HEK293 (cell line): ENCODE measurements at regions not wholly inside any gene's neighbourhood (a gene's known extent, or its start where the extent isn't known, plus 50 kb on each side); places are given as distances from the start of the nearest gene placed in this dataset.
A peak's percentile ranks its signal among the peaks of the same experiment; 100 is the strongest.

Experiments
- CTCF ChIA-PET: fragments of 350-600 bp; formaldehyde crosslinking; extraction: SDS; loops from one replicate; lab custom pipeline; 2021; ENCODE audit warnings: antibody characterized with exemption; lab: Yijun Ruan, JAX
- POLR2A ChIA-PET: fragments of 300-600 bp; formaldehyde crosslinking; extraction: SDS; loops from one replicate; lab custom pipeline; 2020; ENCODE audit warnings: antibody characterized with exemption, inconsistent platforms; lab: Yijun Ruan, JAX
- H3K27ac ChIP-seq: fragments of 200-500 bp; sonication (Bioruptor generic); 2 replicates; pipeline ENCODE4 v1.5.1; 2014; ENCODE audit warnings: low read depth, low read length, control low read depth, inconsistent platforms; ENCODE audit errors: extremely low read depth
- H3K36me3 ChIP-seq, 2 experiments: fragments of 200-500 bp in 1 of 2; sonication (Bioruptor generic) in 1 of 2; 1 replicate in 1 of 2; 2 replicates in 1 of 2; pipeline ENCODE4 v1.5.1; 2014 to 2017; ENCODE audit warnings: inconsistent platforms in 2 of 2, low read length in 2 of 2; ENCODE audit not compliant: control insufficient read depth in 2 of 2, insufficient read depth in 1 of 2
- H3K4me1 ChIP-seq: fragments of 200-500 bp; sonication (Bioruptor generic); 2 replicates; pipeline ENCODE4 v1.5.1; 2014; ENCODE audit warnings: mild to moderate bottlenecking, low read length, inconsistent platforms; ENCODE audit not compliant: control insufficient read depth, insufficient read depth
- H3K4me3 ChIP-seq: 2 replicates; pipeline ENCODE4 v1.5.1; 2011; ENCODE audit warnings: low read depth, mild to moderate bottlenecking, control low read depth, low read length, moderate library complexity
- H3K9me3 ChIP-seq: fragments of 200-500 bp; sonication (Bioruptor generic); 2 replicates; pipeline ENCODE4 v1.5.1; 2014; ENCODE audit warnings: low read depth, low read length, inconsistent platforms; ENCODE audit not compliant: control insufficient read depth, insufficient read depth
- BCL11B ChIP-seq: fragments of 450-650 bp; formaldehyde crosslinking; IDR thresholded peaks from 2 replicates; pipeline ENCODE4 v1.5.1; 2016; ENCODE audit warnings: low read depth, missing biosample characterization, missing genetic modification characterization
- KLF17 ChIP-seq: fragments of 450-650 bp; formaldehyde crosslinking; IDR thresholded peaks from 2 replicates; pipeline ENCODE4 v1.5.1; 2016; ENCODE audit warnings: missing biosample characterization, missing genetic modification characterization
- KLF7 ChIP-seq: fragments of 450-650 bp; formaldehyde crosslinking; IDR thresholded peaks from 2 replicates; pipeline ENCODE4 v1.5.1; 2016; ENCODE audit warnings: missing biosample characterization, missing genetic modification characterization, borderline replicate concordance
- SETDB1 ChIP-seq: IDR thresholded peaks from one replicate; pipeline ENCODE4 v1.6.1; 2017; ENCODE audit warnings: mild to moderate bottlenecking, low read length, moderate library complexity, mixed read lengths; ENCODE audit not compliant: insufficient read length
- SP7 ChIP-seq: fragments of 450-650 bp; formaldehyde crosslinking; IDR thresholded peaks from 2 replicates; pipeline ENCODE4 v1.5.1; 2016; ENCODE audit warnings: missing biosample characterization, missing genetic modification characterization
- TRIM28 ChIP-seq: IDR thresholded peaks from 2 replicates; pipeline ENCODE4 v1.6.1; 2011; ENCODE audit warnings: low read length, control low read depth, borderline replicate concordance
- ZNF488 ChIP-seq: fragments of 450-650 bp; formaldehyde crosslinking; IDR thresholded peaks from 2 replicates; pipeline ENCODE4 v1.5.1; 2016; ENCODE audit warnings: missing biosample characterization, missing genetic modification characterization
- ZNF510 ChIP-seq: fragments of 450-650 bp; formaldehyde crosslinking; IDR thresholded peaks from 2 replicates; pipeline ENCODE4 v1.5.1; 2018; ENCODE audit warnings: mild to moderate bottlenecking, missing genetic modification characterization, missing biosample characterization; ENCODE audit not compliant: insufficient replicate concordance
- ZNF571 ChIP-seq: fragments of 450-650 bp; formaldehyde crosslinking; IDR thresholded peaks from 2 replicates; pipeline ENCODE4 v1.5.0; 2017; ENCODE audit warnings: missing biosample characterization, missing genetic modification characterization
- ZNF654 ChIP-seq: fragments of 450-650 bp; formaldehyde crosslinking; IDR thresholded peaks from 2 replicates; pipeline ENCODE4 v1.5.1; 2016; ENCODE audit warnings: low read depth, missing biosample characterization, missing genetic modification characterization
- ZNF664 ChIP-seq: fragments of 450-650 bp; formaldehyde crosslinking; IDR thresholded peaks from 2 replicates; pipeline ENCODE4 v1.5.1; 2016; ENCODE audit warnings: missing biosample characterization, missing genetic modification characterization
- TF ChIP-seq, protein P1 (sequence below): fragments of 450-650 bp; formaldehyde crosslinking; IDR thresholded peaks from 2 replicates; pipeline ENCODE4 v1.5.1; 2016; ENCODE audit warnings: missing biosample characterization, missing genetic modification characterization
- TF ChIP-seq, protein P2 (sequence below): fragments of 450-650 bp; formaldehyde crosslinking; IDR thresholded peaks from 2 replicates; pipeline ENCODE4 v1.5.1; 2017; ENCODE audit warnings: missing biosample characterization, mild to moderate bottlenecking, missing genetic modification characterization, moderate library complexity
- TF ChIP-seq, protein P3 (sequence below): sonication (generic); formaldehyde crosslinking; IDR thresholded peaks from 2 replicates; pipeline ENCODE4 v1.8.1; 2022; ENCODE audit warnings: mild to moderate bottlenecking, moderate library complexity, missing genetic modification reagents

- TF ChIP-seq TRIM28, result no peak
Observed at GRCh38 chr11:15768321-15768720, 588.0 kb downstream of the SOX6 start (continued).

DNA sequence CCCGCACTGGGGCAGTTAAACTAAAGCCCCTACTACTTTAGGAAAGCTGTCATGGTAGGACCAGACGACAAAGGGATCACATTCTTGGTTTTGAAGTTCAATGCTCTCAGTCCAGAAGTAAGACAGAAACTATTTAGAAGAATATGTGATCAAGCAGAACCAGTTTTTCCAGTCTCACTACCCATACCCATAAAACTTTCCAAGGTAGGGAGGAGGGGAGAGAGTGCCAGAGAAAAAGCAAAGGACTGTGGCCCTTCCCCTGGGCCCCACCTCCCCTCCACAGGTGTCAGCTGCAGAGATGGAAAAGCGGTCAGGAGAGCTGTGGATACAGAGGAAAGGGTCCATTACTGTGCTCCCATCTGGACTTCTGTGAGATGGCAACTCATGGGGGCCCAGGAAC, 587.1 kb downstream of the SOX6 start:
- no peaks in the 10 kb centered on the region for H3K9me3 ChIP-seq
- H3K36me3 ChIP-seq, result no peaks in the 10 kb centered on the region
- H3K27ac ChIP-seq, result no peak overlapping the region
- TF ChIP-seq, protein P1, sequence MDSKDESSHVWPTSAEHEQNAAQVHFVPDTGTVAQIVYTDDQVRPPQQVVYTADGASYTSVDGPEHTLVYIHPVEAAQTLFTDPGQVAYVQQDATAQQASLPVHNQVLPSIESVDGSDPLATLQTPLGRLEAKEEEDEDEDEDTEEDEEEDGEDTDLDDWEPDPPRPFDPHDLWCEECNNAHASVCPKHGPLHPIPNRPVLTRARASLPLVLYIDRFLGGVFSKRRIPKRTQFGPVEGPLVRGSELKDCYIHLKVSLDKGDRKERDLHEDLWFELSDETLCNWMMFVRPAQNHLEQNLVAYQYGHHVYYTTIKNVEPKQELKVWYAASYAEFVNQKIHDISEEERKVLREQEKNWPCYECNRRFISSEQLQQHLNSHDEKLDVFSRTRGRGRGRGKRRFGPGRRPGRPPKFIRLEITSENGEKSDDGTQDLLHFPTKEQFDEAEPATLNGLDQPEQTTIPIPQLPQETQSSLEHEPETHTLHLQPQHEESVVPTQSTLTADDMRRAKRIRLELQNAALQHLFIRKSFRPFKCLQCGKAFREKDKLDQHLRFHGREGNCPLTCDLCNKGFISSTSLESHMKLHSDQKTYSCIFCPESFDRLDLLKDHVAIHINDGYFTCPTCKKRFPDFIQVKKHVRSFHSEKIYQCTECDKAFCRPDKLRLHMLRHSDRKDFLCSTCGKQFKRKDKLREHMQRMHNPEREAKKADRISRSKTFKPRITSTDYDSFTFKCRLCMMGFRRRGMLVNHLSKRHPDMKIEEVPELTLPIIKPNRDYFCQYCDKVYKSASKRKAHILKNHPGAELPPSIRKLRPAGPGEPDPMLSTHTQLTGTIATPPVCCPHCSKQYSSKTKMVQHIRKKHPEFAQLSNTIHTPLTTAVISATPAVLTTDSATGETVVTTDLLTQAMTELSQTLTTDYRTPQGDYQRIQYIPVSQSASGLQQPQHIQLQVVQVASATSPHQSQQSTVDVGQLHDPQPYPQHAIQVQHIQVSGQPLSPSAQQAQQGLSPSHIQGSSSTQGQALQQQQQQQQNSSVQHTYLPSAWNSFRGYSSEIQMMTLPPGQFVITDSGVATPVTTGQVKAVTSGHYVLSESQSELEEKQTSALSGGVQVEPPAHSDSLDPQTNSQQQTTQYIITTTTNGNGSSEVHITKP (tag by site-specific recombination), result no peak
- TF ChIP-seq, all 188 proteins: peak for 0
- CTCF ChIA-PET, result interaction anchor here (0.5 to 1.0 kb wide), 4 partner anchors 13 to 1714 kb away, joined by 3 to 4 read pairs (median 4); no protein-coding TSS in a partner anchor
- Histone ChIP-seq H3K4me1 (no peaks in the 10 kb centered on the region), H3K4me3 (no peak overlapping the region)
- POLR2A ChIA-PET, result no interaction called here

DNA sequence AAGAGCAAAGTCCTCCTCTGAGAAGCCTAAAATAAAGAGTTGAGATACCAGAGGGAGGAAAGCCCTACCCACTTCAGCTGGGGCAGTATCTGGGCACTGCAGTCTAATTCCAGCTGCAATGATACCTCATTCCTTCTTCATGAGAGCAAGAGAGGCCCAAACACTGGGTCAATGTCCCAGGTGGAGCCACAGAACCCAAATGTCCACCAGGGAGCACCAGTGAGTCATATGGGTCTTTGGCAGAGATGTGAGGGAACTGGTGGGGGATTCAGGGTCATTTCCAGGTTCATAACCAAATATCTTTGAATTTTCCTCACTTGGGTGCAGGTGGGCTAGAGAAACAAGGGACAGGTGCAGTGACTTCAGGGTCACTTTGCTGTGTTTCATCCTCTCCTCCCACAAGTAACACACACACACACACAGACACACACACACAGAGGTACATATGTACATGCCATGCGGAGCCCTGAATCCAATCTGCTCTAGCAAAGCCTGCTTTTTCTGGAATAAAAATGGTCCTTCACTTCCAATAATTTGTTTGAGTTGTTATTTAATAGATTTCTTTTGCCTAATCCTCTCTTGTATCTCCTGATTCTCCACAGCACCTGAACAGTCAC, 585.4 kb downstream of the SOX6 start:
- H3K9me3 ChIP-seq, result no peaks in the 10 kb centered on the region
- H3K4me3 ChIP-seq, result no peak overlapping the region
- TF ChIP-seq ZNF654 (peak; percentile 22; the same call in 1 of the 2 replicates), SETDB1 (no peak)
- ChIA-PET CTCF (interaction anchor here (0.5 to 1.4 kb wide), 4 partner anchors 12 to 1121 kb away, joined by 3 to 6 read pairs (median 4); no protein-coding TSS in a partner anchor), POLR2A (no interaction called here)
- no peaks in the 10 kb centered on the region for H3K36me3 ChIP-seq
- no peaks in the 10 kb centered on the region for H3K4me1 ChIP-seq
- no peak overlapping the region for H3K27ac ChIP-seq

GRCh38 chr11:15772547-15772946, 583.8 kb downstream of the SOX6 start:
- no peaks in the 10 kb centered on the region for H3K36me3 ChIP-seq
- no peaks in the 10 kb centered on the region for H3K9me3 ChIP-seq
- POLR2A ChIA-PET, result no interaction called here
- no peak overlapping the region for H3K4me3 ChIP-seq
- H3K27ac ChIP-seq, result no peak overlapping the region
- no peaks in the 10 kb centered on the region for H3K4me1 ChIP-seq
- TF ChIP-seq BCL11B (tag by site-specific recombination) (no peak), ZNF488 (tag by site-specific recombination) (no peak), ZNF571 (tag by site-specific recombination) (no peak), ZNF510 (tag by site-specific recombination) (no peak), KLF17 (tag by site-specific recombination) (no peak), KLF7 (tag by site-specific recombination) (no peak), TRIM28 (no peak), SP7 (tag by site-specific recombination) (no peak), ZNF664 (tag by site-specific recombination) (no peak)
- TF ChIP-seq, protein P2, sequence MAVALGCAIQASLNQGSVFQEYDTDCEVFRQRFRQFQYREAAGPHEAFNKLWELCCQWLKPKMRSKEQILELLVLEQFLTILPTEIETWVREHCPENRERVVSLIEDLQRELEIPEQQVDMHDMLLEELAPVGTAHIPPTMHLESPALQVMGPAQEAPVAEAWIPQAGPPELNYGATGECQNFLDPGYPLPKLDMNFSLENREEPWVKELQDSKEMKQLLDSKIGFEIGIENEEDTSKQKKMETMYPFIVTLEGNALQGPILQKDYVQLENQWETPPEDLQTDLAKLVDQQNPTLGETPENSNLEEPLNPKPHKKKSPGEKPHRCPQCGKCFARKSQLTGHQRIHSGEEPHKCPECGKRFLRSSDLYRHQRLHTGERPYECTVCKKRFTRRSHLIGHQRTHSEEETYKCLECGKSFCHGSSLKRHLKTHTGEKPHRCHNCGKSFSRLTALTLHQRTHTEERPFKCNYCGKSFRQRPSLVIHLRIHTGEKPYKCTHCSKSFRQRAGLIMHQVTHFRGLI (tag by site-specific recombination), result no peak
- TF ChIP-seq, protein P3, sequence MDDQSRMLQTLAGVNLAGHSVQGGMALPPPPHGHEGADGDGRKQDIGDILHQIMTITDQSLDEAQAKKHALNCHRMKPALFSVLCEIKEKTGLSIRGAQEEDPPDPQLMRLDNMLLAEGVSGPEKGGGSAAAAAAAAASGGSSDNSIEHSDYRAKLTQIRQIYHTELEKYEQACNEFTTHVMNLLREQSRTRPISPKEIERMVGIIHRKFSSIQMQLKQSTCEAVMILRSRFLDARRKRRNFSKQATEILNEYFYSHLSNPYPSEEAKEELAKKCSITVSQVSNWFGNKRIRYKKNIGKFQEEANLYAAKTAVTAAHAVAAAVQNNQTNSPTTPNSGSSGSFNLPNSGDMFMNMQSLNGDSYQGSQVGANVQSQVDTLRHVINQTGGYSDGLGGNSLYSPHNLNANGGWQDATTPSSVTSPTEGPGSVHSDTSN, result no peak
- CTCF ChIA-PET, result interaction anchor here (0.6 to 1.8 kb wide), 10 partner anchors 11 to 849 kb away, joined by 3 to 6 read pairs (median 4); no protein-coding TSS in a partner anchor
